ENCODE measurements at regions not wholly inside any gene's neighbourhood (a gene's known extent, or its start where the extent isn't known, plus 50 kb on each side); places are given as distances from the start of the nearest gene placed in this dataset.

DNA sequence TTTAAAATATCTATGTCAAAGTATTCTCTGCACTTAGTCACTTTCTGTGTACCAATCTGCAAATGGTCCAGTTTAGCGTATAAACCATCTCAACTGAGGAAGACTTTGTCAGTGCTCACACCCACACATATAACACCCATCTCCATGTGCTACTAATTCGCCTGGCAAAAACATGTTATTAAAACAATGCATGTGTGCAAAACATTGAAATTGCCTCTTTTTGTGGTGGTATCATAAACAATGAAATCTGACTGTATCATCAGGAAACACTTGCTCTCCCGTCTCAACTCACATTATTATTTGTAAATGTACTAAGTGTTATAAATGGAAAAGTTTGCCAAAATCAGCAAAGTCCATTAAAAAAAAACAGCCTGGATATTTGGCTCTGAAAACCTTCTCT is 105.9 kb upstream of the FOXC1 start:
- DNase-seq: no peak
- Mint-ChIP-seq H3K27ac (no peak overlapping the region), H3K9me3 (no peaks in the 10 kb centered on the region), H3K36me3 (ENCODE audit: low read depth) (no peaks in the 10 kb centered on the region), H3K4me3 (no peak overlapping the region), H3K27me3 (ENCODE audit: insufficient read depth) (peaks cover 27% of the 10 kb centered on the region; the same call in 1 of the 2 replicates), H3K4me1 (ENCODE audit: low read depth) (no peaks in the 10 kb centered on the region)
- TF ChIP-seq CTCF (IDR thresholded peaks at IDR 0.05): no peak

GRCh38 chr6:1504465-1504864 is 105.2 kb upstream of the FOXC1 start:
- peaks cover 27% of the 10 kb centered on the region; the same call in 1 of the 2 replicates for H3K27me3 Mint-ChIP-seq (ENCODE audit: insufficient read depth)
- no peaks in the 10 kb centered on the region for H3K9me3 Mint-ChIP-seq

GRCh38 chr6:1507251-1507650 is 102.5 kb upstream of the FOXC1 start:
- Mint-ChIP-seq H3K9me3 (no peaks in the 10 kb centered on the region), H3K27ac (no peak overlapping the region), H3K4me3 (no peak overlapping the region), H3K4me1 (ENCODE audit: low read depth) (peaks cover 6% of the 10 kb centered on the region), H3K36me3 (ENCODE audit: low read depth) (no peaks in the 10 kb centered on the region), H3K27me3 (ENCODE audit: insufficient read depth) (peaks cover 27% of the 10 kb centered on the region; the same call in 1 of the 2 replicates)
- no peak for TF ChIP-seq CTCF (IDR thresholded peaks at IDR 0.05)
- no peak for DNase-seq

More at GRCh38 chr6:1504465-1504864, 105.2 kb upstream of the FOXC1 start:
- Mint-ChIP-seq H3K27ac (no peak overlapping the region), H3K4me3 (no peak overlapping the region), H3K36me3 (ENCODE audit: low read depth) (no peaks in the 10 kb centered on the region), H3K4me1 (ENCODE audit: low read depth) (peaks cover 6% of the 10 kb centered on the region)
- no peak for TF ChIP-seq CTCF (IDR thresholded peaks at IDR 0.05)
- DNase-seq: no peak

DNA sequence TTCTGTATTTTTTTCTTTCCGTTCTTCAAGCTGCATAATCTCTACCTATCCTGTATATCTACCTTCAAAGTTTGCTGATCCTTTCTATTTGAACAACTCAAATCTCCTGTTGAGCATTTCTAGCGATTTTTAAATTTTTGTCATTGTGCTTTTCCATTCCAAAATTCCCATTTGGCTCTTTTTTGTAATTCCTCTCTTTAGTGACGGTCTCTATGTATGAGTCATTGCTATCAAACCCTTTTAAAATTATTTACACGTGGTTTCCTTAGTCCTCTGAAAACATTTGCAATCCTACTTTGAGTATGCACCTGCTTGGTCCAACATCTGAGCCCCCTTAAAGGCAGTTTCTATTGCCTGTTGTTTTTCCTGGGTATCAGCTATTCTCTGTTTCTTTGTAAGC is 100.5 kb upstream of the FOXC1 start:
- H3K4me1 Mint-ChIP-seq (ENCODE audit: low read depth): peaks cover 6% of the 10 kb centered on the region
- DNase-seq: no peak
- H3K9me3 Mint-ChIP-seq: no peaks in the 10 kb centered on the region
- H3K4me3 Mint-ChIP-seq: no peak overlapping the region
- no peak for TF ChIP-seq CTCF (IDR thresholded peaks at IDR 0.05)
- no peak overlapping the region for H3K27ac Mint-ChIP-seq
- H3K27me3 Mint-ChIP-seq (ENCODE audit: insufficient read depth): peaks cover 20% of the 10 kb centered on the region
- H3K36me3 Mint-ChIP-seq (ENCODE audit: low read depth): no peaks in the 10 kb centered on the region

- H3K9me3 Mint-ChIP-seq: no peaks in the 10 kb centered on the region; the same call in 1 of the 2 replicates
- peaks cover 6% of the 10 kb centered on the region for H3K4me1 Mint-ChIP-seq (ENCODE audit: low read depth)
- no peaks in the 10 kb centered on the region for H3K36me3 Mint-ChIP-seq (ENCODE audit: low read depth)
- peaks cover 10% of the 10 kb centered on the region for H3K27me3 Mint-ChIP-seq (ENCODE audit: insufficient read depth)
- no peak for DNase-seq
- no peak for TF ChIP-seq CTCF (IDR thresholded peaks at IDR 0.05)
- H3K4me3 Mint-ChIP-seq: no peak overlapping the region
- no peak overlapping the region for H3K27ac Mint-ChIP-seq
These were observed 99.5 kb upstream of the FOXC1 start for GRCh38 chr6:1510239-1510638.
